ENCODE measurements at regions not wholly inside any gene's neighbourhood (a gene's known extent, or its start where the extent isn't known, plus 50 kb on each side); places are given as distances from the start of the nearest gene placed in this dataset.

GRCh38 chr9:88938189-88938588 is 53.1 kb upstream of the S1PR3 start:
- TF ChIP-seq CTCF (IDR thresholded peaks at IDR 0.05; ENCODE audit: low read length), result no peak
- TF ChIP-seq EZH2 (optimal IDR thresholded peaks at IDR 0.05; ENCODE audit: low read depth, low read length), result no peak
- no peak for TF ChIP-seq EZH2phosphoT487 (IDR thresholded peaks at IDR 0.05; ENCODE audit: low read length)
